Middle frontal gyrus (tissue), 1 donor: ENCODE measurements at regions not wholly inside any gene's neighbourhood (a gene's known extent, or its start where the extent isn't known, plus 50 kb on each side); places are given as distances from the start of the nearest gene placed in this dataset.

Source experiments
- DNase-seq: peaks from one replicate; pipeline ENCODE4 v3.0.0-alpha.2; 2015; ENCODE audit warnings: low spot score; ENCODE audit errors: extremely low spot score

DNA sequence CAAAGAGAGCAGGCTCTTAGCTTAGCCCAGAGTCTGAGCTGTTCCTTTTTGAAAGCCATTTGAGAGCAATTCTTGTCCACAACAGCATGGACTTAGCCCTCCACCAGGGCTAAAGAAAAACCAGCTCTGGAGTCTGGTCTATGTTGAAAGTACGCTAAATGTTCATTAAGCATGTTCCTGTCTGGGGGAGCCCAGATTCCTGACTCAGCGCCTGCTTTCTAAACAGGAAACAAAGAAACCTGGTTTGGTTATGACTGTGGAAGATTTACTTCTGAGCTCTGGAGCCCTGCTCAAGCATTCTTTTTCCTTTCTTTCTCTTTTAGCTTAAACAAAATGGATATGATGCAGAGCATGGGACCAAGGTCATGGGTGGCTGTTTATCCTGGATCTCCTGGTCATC, 279.8 kb downstream of the RBM43 start:
- no peak for DNase-seq

DNA sequence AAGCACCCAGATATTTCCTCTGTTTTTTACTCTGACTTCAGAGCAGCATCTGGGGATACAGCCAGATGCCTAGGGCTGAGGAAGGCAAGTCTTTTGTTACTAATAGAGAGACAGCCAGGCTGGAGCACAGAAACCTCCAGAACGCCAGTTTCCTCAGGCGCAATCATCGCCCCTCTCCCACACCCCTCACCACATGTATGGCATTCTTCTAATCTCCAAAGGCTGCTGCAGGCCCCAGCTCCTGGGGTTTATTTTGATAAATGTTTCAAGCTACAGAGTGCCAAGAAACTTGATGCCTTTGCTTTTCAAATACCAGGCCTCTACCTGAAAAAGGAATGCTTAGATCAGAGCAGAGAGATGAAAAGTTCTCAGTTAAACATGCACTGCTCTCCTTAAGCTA, 283.6 kb downstream of the RBM43 start:
- DNase-seq, result no peak

GRCh38 chr2:150977296-150977695, 284.4 kb downstream of the RBM43 start:
- DNase-seq, result no peak

DNA sequence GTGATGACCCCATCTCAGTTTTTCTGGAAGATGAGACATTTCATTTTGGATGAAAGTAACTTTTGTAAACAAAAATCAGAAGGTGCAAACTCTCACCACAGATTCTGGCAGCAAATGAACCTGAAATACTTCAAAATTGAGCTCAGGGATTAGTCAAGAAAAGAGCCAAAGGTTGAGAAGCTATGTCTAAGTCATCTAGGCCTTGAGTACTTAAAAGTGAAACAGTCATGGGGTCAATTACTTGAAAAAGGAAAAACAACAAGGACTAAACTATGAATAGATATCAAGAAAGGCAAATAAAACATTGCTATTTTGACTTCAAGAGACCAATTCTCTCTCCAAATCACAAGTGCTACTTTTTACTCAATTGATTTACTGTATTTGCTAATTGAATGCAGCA, 285.1 kb downstream of the RBM43 start:
- DNase-seq, result no peak

DNA sequence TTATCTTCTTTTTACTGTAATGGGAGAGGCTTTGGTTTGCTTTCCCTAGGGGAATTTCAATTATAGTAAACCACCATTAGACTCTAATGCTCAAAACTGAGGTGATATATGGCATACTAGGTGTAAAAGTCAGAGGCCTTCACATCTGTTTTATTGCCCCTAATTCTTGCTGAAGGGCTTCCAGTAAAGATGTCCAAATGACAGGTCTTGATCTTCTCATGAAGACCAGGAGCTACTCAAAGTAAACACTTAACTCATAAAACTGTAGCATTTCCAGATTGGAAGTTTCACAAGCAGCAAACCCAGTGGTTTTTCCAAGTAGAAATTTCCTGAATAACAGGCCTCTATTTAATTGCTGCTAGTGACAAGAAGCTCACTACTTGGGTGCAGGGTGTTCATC, 286.8 kb downstream of the RBM43 start:
- DNase-seq, result no peak

DNA sequence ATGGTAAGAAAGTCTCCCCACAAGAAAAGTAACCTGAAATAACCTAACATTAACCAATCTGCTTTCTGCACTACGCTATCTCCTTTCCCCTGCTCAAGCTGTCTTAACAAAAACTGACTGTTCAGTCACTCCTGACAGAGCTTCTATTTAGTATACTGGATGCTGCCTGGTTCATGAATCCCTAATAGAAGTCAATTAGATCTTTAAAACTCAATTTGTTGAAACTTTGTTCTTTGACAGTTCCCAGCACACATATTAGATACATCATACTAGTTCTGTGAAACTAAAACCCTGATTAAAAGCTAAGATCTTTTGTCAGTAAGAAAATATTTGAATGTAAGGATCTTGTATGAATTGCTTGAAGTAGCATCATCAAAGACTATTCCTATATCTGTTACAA, 287.4 kb downstream of the RBM43 start:
- DNase-seq, result no peak

DNA sequence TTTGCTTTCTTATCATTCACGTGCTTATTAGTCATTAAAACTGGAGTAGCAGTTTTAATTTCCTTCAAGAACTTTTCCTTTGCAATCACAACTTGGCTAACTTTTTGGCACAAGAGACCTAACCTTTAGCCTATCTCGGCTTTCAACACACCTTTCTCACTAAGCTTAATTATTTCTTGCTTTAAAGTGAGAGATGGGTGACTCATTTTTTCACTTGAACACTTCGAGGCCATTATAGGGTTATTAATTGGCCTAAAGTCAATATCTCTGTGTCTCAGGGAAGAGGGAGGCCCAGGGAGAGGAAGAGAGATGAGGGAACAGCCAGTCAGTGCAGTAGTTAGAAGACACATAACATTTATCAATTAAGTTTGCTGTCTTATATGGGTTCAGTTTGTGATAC, 289.8 kb downstream of the RBM43 start:
- no peak for DNase-seq

- no peak for DNase-seq
Measured at GRCh38 chr2:150963336-150963735, 298.3 kb downstream of the RBM43 start.

DNA sequence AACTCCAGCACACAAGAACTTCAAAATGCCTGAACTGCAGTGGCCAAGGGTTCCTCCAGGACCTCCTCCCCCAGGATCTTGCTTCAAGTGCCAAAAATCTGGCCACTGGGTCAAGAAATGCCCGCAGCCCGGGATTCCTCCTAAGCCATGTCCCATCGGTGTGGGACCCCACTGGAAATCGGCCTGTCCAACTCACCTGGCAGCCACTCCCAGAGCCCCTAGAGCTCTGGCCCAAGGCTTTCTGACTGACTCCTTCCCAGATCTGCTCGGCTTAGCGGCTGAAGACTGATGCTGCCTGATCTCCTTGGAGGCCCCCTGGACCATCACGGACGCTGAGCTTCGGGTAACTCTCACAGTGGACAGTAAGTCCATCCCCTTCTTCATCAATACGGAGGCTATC, 306.4 kb downstream of the RBM43 start:
- no peak for DNase-seq

DNA sequence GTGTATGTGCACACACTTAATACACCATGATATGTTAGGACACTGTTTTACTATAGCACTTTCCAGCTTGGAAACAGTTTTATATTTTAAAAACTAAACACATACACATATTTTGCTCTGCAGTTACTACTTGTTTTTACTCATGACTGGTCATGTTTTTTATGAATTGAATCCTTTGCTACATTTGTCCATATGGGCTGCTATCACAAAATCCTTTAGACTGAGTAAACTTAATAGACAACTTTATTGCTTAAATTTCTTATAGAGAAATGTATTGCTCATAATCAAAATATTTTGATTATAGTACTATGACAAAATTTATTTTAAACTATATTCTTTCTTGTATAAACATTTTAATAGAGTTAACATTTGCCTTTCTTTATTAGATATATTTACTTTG, 314.8 kb downstream of the RBM43 start:
- DNase-seq, result no peak

- no peak for DNase-seq
Measured at GRCh38 chr2:150944315-150944714, 317.3 kb downstream of the RBM43 start.

DNA sequence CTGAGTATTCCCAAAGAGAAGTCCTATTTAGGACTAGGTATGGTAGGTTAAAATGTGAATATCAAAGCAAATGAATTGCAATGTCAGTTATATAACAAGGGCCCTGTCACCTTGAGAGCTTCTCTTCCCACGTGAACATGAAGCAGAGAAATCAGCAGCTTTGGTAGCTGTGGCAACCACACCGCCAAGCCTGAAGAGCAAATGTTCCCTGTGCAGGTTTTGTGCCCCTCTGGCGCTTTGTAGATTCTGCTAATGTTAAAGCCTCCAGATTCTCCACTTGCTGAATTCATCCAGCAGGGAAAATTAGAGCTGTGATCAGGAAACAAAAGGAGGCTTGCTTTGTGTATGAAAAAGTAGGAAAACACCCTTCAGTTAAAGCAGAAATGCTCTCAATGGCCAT, 322.6 kb downstream of the RBM43 start:
- no peak for DNase-seq

DNA sequence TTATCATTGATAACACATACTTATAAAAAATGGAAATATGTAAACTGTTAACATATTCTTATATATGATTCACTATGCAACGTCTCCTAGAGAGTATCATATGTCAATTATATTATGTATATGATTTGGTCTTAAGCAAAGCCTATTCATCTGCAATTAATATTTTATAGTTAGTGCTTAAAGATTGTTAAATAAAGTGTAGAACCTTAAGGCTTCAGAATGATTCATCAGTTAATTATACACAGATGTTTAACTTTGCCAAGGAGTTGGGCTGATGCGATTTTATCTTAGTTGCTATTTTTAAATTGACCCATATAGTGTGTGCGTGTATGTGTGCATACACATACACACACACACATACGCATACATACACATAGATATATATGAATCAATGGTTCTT, 323.1 kb downstream of the RBM43 start:
- no peak for DNase-seq

DNA sequence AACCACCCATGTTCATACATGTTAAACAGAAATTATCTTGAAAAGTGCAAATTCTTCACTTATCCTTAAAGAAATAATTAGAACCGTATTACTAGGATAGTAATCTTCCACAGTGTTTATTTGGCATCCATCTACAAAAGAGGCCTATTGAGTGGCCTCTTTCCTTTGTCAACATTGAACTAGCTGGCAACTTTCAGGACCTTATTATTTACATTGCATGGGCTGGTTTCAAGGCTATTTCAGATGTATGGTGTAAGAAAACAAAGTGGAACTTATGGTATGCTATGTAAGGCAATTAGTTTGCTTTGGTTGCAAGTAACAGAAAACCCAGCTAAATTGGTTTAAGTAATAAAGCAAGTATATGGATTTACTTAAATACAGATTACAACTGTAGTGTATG, 324.6 kb downstream of the RBM43 start:
- no peak for DNase-seq

GRCh38 chr2:150931451-150931850, 330.2 kb downstream of the RBM43 start:
- DNase-seq, result no peak

GRCh38 chr2:150925611-150926010, 336.1 kb downstream of the RBM43 start:
- no peak for DNase-seq

DNA sequence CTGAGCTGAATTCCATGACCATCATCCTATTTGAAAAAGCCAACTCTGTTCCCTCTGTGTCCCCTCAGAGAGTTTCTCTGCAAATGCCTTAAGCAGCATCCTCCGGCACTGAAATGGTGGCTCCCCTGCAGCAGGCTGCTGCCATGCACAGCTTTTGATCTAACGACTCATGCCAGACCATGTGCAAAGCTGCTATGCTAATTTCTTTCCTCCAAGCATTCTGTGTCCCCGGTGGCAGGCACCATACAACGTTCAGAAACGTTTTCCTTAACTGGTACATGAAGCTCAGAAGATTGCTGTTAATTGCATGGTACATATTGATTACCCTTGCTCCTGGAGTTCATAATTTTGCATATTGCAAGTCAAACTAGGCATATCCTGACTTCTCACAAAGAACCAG, 336.8 kb downstream of the RBM43 start:
- no peak for DNase-seq

GRCh38 chr2:150919901-150920300, 341.8 kb downstream of the RBM43 start:
- DNase-seq, result no peak

DNA sequence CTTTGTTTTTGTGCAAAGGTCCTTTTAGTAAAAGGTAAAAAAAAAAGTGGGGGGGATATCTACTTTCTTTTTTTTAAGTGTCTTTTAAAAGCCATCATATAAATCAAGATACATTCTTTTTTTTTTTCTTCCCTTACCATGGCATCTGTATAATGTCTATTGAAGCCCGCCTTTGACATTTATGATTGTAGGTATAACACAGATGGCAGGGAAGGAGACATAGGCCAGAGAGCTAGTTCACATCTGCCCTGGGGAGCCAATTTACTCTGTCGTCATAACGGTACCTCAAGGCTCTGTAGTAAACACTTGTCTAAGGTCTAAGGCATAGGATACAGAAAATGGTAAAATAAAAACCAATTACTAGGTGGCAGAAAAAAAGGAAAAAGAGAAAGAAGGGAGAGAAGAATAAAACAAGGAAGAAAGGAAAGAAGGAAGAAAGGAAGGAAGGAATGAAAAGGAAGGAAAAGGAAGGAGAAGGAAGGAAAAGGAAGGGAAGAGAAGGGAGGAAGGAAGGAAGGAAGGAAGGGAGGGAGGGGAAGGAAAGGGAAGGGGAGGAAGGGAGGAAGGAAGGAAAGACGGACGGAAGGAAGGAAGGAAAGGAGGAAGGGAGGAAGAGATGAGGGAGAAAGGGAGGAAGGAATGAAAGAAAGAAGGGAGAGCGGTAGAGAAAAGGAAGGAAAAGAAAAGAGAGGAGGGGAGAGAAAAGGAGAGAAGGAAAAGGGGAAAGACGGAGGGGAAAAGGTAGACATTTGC, 343.5 kb downstream of the RBM43 start:
- DNase-seq, result no peak

GRCh38 chr2:150916467-150917396, 344.9 kb downstream of the RBM43 start:
- no peak for DNase-seq

DNA sequence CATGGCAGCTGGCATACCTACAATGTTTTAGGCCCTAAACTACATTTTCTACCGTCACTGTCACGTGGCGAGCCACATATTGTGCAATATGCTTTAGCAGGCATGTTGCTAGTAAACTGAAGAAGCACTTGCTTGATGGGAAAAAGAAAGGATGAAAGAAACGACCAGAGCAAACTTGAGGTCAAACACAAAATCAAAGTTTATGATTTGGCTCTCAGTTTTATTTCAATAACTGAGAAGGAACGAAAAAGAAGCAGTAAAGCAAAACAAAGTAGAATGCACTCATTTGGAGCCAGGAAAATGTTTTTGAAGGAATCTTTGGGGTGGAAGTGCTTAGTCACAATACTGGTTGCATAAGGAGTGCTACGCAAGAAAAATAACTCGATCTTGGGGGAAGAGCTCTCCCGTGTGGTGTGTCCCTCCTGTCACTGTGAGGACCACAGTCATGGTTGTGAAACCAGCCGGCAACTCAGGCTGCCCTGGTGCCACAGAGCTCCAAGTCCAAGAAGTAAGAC, 349.8 kb downstream of the RBM43 start:
- no peak for DNase-seq

GRCh38 chr2:150909613-150910012, 352.1 kb downstream of the RBM43 start:
- DNase-seq, result no peak
